HG03378 (cell line): ENCODE measurements at regions not wholly inside any gene's neighbourhood (a gene's known extent, or its start where the extent isn't known, plus 50 kb on each side); places are given as distances from the start of the nearest gene placed in this dataset.

Experiments used
- ATAC-seq: cut with Tn5 transposase; IDR thresholded peaks from one replicate; pipeline ENCODE4 v1.9.1; 2021; ENCODE audit warnings: mild to moderate bottlenecking, moderate library complexity; ENCODE audit not compliant: unreplicated experiment

GRCh38 chr16:80198311-80199299 is 342.2 kb upstream of the DYNLRB2 start:
- ATAC-seq, result no peak

DNA sequence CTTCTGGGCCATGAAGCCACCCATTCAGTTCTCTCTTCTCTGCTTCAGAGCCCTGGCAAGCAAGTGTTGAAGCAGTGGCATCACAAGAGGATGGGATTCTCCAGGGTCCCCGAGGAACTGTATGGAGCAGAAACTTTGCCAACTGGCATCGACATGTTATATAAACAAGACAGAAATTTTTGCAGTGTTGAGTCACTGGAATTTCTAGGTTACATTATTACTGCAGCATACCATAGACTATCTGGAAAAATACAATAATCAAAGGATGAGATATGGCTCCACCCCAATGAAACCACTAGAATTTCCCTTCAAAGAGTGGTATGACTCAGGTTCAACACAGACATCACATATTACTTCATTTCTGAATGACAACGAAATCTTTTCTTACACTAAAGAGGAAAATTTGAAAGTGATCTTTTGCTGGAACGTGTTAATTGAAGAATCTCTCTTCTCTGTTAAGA is 343.0 kb upstream of the DYNLRB2 start:
- no peak for ATAC-seq

DNA sequence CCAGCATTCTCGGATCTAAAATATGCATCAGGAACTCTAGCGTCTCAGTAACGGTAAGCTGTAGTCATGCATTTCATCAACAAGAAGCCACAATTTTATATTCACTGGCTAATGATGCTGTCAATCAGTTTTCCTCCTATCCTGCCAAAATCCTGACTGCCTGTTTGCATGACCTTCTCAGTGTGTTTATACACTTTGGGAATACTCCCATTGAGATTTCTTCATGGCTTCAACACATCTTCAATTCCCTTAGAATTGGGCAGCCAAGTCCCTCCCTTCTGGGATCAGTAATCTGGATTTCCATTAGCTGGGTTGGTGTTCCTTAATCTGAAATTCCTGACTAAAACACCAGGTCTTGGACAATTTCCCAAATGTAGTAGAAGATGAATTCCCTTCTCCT is 348.9 kb upstream of the DYNLRB2 start:
- no peak for ATAC-seq

DNA sequence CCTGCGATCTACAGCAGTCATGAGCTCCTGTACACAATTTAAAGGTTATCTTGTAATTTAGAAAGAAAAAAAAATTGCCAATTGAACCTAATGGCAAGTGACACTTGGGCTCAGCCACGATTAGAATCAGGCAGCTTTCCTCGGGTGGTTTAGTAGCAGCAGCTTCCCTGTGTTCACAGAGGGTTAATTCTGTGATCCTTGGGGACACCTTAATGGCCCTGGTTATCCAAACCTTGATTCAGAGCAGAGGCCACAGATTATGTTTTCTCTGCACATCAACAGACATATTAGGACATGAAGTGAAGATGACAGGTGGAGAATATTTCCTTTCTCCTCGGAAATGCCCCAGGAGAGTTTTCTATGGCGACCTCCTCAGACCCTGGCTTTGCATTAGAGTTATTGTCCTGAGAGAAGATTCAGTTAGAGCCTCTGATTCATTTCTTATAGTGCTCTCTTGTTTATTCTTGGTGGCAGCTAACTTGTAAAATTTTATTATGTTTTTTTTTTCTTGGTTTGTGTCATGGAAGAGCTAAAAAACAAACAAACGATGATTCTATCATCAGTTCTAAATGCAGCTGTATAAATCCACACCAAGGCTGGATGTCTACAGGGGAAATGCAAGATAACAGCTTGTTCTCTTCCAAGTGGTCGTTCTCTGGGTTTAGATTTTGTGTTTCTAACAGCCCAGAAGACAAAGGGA is 351.2 kb upstream of the DYNLRB2 start:
- ATAC-seq, result no peak

DNA sequence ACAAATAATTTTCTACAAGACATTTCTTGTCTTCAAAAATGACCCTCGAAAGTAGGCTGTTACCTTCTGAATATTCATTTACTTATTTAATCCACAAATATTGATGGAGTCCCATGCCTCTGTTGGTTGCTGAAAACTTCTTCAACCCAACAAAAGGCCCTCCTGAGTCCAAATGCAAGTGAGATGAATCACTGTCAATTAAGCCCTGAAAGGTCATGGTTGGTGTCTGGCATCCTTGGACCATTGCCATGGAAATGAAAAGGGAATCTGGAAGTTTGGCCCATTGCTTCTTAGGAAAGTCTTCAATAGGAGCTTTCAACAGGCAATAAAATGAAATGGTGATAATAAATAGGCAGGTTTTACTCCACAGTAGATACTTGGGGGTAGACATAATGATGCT is 364.7 kb upstream of the DYNLRB2 start:
- ATAC-seq, result no peak

GRCh38 chr16:80175011-80175410 is 365.8 kb upstream of the DYNLRB2 start:
- no peak for ATAC-seq

- ATAC-seq, result no peak
Measured at GRCh38 chr16:80174416-80174815, 366.4 kb upstream of the DYNLRB2 start.

- no peak for ATAC-seq
Measured at GRCh38 chr16:80171746-80172145, 369.0 kb upstream of the DYNLRB2 start.

GRCh38 chr16:80171199-80171598 is 369.6 kb upstream of the DYNLRB2 start:
- ATAC-seq, result no peak

DNA sequence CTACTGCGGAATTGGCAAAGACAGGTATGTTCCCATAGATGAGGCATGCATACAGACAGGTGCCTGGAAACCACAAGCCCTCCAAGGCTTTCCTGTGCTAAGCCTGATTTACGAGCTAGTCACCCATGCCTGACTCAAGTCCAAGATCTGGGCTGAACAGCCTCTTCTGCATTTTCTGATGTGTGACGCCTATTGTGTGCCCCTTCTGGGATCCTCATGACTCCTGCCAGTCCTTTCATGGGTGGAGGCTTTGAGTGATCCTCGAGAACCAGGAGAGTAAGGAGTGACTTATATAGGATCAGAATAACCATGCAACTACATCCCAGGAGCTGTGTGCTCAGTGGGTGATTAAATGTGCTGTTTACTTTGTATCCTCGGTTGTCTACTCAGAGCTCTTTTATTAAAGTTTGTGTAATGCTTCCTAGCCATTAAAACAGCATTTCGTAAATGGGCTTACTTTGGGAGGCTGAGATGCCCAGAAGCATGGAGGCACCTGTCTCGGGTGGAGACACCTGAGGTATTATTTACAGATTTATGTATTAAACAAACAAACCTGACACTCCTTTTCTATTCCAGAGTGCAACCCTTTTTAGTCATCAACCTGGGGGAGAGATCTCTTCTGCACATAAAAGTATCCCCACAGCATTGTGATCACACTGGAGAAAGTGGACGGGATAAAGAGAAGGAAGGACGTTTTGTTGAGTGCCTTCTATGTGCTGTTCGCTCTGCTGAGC is 373.0 kb upstream of the DYNLRB2 start:
- ATAC-seq, result no peak

- ATAC-seq, result no peak
Measured at GRCh38 chr16:80166082-80166481, 374.7 kb upstream of the DYNLRB2 start.

DNA sequence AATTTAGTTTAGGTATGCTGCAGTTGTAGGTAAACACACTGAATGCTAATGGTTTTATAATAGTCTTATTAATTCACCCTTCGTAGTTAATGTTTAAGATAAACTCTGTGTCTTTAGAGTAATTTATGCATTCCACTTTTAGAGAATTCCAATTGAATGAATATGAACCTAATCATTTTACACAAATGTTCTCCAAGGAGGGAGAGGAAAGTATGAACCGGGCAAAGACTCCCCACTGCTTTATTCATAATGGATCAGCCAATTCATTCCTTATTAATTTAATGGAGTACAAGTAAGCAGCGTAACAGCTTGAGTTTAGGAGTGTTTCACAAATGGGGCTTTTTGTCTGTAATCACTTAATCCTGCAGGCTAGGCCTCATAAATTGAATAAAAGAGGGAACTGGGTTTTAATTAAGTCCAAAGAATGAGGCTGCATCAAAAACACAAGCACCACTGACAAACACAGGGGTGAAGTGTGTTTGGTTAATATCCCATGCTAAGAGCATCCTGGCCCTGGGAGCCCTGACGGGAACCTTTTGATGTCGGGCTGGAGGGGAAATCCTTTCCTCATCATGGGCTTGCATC is 375.7 kb upstream of the DYNLRB2 start:
- no peak for ATAC-seq

DNA sequence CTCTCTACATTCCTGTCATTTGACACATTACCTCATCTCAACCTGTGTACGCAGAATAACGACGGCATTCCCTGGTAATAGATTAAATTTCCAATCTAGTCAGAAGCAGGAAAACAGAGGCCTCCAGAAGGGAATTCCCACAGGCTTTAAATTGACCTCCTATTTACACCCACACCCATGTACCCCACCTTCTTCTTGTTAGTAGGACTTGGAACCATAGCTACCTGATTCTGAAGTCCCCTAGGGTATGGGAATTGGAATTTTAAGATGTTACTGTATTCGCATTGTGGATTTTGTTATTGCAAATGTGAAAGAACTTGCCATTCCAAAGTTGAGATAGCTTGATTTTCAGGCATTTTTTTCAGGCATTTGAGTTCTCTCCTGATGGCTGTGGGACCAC is 377.5 kb upstream of the DYNLRB2 start:
- no peak for ATAC-seq

- no peak for ATAC-seq
Measured at GRCh38 chr16:80161799-80162739, 378.7 kb upstream of the DYNLRB2 start.

DNA sequence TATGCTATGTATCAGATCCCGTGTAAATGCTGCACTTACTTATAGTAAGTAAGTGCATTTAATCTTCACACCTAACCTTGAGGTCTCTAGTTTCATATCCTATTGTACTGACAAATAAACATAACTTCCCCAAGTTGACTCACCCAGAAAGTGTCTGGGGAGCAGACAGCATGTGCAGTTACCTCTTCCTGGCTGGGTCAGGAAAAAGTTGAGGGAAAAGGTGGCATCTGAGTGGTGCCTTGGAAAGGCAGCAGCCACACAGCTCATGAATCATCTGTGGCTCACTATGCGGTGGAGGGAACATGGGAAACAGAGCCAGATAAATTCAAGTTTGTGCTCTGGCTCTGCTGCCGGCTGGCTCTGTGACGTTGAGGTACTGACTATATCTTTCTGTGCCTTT is 382.0 kb upstream of the DYNLRB2 start:
- no peak for ATAC-seq

DNA sequence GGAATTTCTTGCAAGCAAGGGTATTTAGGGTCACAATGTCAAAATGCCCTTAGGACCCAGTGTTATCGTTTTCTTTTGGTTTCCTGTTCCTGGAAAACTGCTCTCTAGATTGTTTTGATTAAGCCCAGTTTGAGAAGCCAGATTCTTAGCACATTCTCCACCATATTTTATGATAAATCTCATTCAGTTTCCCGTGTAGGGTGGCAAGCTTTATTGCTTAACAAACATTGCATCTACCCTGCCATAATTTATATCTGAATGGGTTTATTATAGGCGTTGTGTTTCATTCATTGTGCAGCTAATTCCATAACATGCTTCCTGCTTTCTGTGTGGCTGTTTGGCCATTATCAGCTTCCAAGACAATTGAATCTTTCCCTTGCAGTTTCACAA is 389.1 kb upstream of the DYNLRB2 start:
- ATAC-seq, result no peak

DNA sequence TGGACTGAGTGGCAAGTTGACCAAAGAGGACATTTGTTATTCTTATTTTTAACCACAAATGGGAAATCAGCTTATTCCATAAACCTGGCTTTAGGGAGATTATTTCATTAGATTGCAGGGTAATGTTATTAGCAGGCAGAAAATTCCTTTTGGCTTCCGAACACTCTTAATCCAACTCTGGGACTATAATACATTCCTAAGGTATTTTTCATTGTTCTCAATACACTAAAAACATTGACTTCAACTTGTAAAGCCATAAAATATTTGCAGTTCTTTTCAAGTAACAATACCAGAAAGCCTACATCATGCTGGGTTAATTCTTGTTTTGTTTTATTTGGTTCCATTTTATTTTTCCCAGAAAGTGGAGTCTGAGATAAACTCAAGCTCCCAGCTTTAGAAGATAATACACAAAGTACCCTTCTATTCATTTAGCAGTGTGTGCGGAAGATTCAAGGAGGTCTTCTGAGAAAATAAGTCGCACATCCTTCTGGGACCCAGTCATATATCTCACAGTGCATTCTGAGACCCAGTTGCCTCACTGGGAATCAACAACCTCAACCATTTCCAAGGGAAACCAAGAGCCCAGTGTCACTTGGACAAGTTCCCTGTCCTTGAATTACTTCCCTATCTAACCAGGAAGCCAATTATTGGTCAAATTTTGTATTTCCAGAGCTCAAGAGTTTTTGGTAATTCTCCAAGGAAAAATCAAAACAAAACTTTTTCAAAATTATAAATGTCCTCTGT is 389.6 kb upstream of the DYNLRB2 start:
- ATAC-seq, result no peak

DNA sequence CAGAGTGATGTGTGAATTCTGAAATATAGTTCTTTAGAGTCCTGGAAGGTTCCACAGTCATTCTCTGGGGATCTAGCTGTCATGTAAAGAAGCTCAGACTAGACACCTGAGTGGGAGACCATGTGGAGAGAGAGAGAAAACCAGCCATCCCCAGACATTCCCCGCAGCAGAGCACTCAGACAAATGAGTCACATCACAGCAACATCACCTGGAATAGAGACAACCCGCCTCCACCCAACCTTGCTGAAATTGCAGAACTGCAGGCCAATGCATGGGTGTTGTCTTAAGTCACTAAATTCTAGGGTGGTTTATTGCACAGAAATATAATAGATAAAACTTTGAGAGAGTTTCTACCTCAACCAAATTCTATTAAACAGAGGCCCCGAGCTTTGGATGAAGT is 392.0 kb upstream of the DYNLRB2 start:
- no peak for ATAC-seq

- no peak for ATAC-seq
Measured at GRCh38 chr16:80147026-80147655, 393.7 kb upstream of the DYNLRB2 start.
